IPS DF 6.9 (cell line): ENCODE measurements at regions not wholly inside any gene's neighbourhood (a gene's known extent, or its start where the extent isn't known, plus 50 kb on each side); places are given as distances from the start of the nearest gene placed in this dataset.
A peak's percentile ranks its signal among the peaks of the same experiment; 100 is the strongest.
"Not testable (repeated sequence)": the region's sequence is repeated elsewhere in the genome, so short reads cannot be mapped to it uniquely, and the experiment has no call there.

Experiments
- DNase-seq: peaks from one replicate; pipeline ENCODE4 v3.0.0-alpha.2; 2013; ENCODE audit warnings: low read depth, low spot score
- H3K27ac ChIP-seq: one replicate; pipeline ENCODE4 v1.5.1; 2013; ENCODE audit warnings: low read length, control low read depth
- H3K27me3 ChIP-seq: 2 replicates; pipeline ENCODE4 v1.6.1; 2013; ENCODE audit warnings: mild to moderate bottlenecking, low read length; ENCODE audit not compliant: control insufficient read depth, insufficient read depth
- H3K36me3 ChIP-seq: 2 replicates; pipeline ENCODE4 v1.6.1; 2013; ENCODE audit warnings: low read length; ENCODE audit not compliant: control insufficient read depth, insufficient read depth
- H3K4me1 ChIP-seq: 2 replicates; pipeline ENCODE4 v1.6.1; 2013; ENCODE audit warnings: low read length; ENCODE audit not compliant: control insufficient read depth, insufficient read depth
- H3K4me3 ChIP-seq: 2 replicates; pipeline ENCODE4 v1.5.1; 2013; ENCODE audit warnings: mild to moderate bottlenecking, low read length
- H3K9me3 ChIP-seq: 2 replicates; pipeline ENCODE4 v1.6.1; 2013; ENCODE audit warnings: low read length, inconsistent platforms; ENCODE audit not compliant: control insufficient read depth, insufficient read depth
- WGBS: extraction: QIAGEN DNeasy Blood & Tissue Kit; methylation state at CpG from one replicate; pipeline ENCODE4 v1.1.7; 2013; ENCODE audit warnings: mixed read lengths, missing lambda C conversion rate; ENCODE audit not compliant: insufficient read length, insufficient coverage; 5-methylcytosine and 5-hydroxymethylcytosine counted together

GRCh38 chr2:58357521-58357920 lies 116.4 kb upstream of the FANCL start:
- no CpG with 5 or more reads among the region's 2 CpGs for WGBS
- no peak overlapping the region for H3K4me3 ChIP-seq
- no peaks in the 10 kb centered on the region for H3K4me1 ChIP-seq
- DNase-seq: peak; percentile 18
- no peaks in the 10 kb centered on the region for H3K9me3 ChIP-seq
- no peaks in the 10 kb centered on the region for H3K36me3 ChIP-seq
- H3K27me3 ChIP-seq: no peaks in the 10 kb centered on the region
- H3K27ac ChIP-seq: no peak overlapping the region

- Histone ChIP-seq H3K36me3 (no peaks in the 10 kb centered on the region), H3K27ac (no peak overlapping the region), H3K27me3 (no peaks in the 10 kb centered on the region), H3K9me3 (no peaks in the 10 kb centered on the region), H3K4me3 (no peak overlapping the region), H3K4me1 (no peaks in the 10 kb centered on the region)
- DNase-seq: no peak
- WGBS: no CpG with 5 or more reads among the region's 1 CpG
These were observed 113.1 kb upstream of the FANCL start for GRCh38 chr2:58354230-58354629.

DNA sequence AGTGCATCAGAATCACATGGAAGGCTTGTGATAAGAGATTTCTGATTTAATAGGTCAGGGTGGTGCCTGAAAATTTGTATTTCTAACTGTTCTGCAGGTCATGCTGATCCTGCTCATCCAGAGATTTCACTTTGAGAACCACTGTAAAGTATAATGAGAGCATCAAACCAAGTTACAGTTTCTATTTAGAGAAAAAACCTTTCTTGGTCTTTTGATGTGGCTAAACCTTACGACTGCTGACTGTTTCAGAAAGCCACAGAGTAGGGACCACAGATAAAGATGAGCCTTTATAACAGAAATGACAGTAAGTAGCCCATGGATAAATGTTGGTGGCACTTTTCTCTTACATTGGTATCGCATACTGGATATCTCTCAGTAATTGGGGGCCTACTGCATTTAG lies 109.4 kb upstream of the FANCL start:
- no CpG with 5 or more reads among the region's 2 CpGs for WGBS
- H3K36me3 ChIP-seq: no peaks in the 10 kb centered on the region
- no peaks in the 10 kb centered on the region for H3K27me3 ChIP-seq

GRCh38 chr2:58347810-58348209 lies 106.7 kb upstream of the FANCL start:
- no CpG with 5 or more reads among the region's 1 CpG for WGBS

More for the DNA sequence above, 109.4 kb upstream of the FANCL start:
- Histone ChIP-seq H3K27ac (no peak overlapping the region), H3K9me3 (no peaks in the 10 kb centered on the region), H3K4me1 (no peaks in the 10 kb centered on the region), H3K4me3 (no peak overlapping the region)
- DNase-seq: no peak

GRCh38 chr2:58341047-58341446 lies 99.9 kb upstream of the FANCL start:
- Histone ChIP-seq H3K4me1 (no peaks in the 10 kb centered on the region), H3K27ac (no peak overlapping the region), H3K27me3 (no peaks in the 10 kb centered on the region), H3K4me3 (no peak overlapping the region), H3K9me3 (no peaks in the 10 kb centered on the region), H3K36me3 (no peaks in the 10 kb centered on the region)
- no CpG with 5 or more reads among the region's 2 CpGs for WGBS
- no peak for DNase-seq

More at GRCh38 chr2:58347810-58348209, 106.7 kb upstream of the FANCL start:
- DNase-seq: no peak
- Histone ChIP-seq H3K36me3 (no peaks in the 10 kb centered on the region), H3K4me1 (no peaks in the 10 kb centered on the region), H3K27ac (no peak overlapping the region), H3K4me3 (no peak overlapping the region), H3K27me3 (no peaks in the 10 kb centered on the region), H3K9me3 (no peaks in the 10 kb centered on the region)

DNA sequence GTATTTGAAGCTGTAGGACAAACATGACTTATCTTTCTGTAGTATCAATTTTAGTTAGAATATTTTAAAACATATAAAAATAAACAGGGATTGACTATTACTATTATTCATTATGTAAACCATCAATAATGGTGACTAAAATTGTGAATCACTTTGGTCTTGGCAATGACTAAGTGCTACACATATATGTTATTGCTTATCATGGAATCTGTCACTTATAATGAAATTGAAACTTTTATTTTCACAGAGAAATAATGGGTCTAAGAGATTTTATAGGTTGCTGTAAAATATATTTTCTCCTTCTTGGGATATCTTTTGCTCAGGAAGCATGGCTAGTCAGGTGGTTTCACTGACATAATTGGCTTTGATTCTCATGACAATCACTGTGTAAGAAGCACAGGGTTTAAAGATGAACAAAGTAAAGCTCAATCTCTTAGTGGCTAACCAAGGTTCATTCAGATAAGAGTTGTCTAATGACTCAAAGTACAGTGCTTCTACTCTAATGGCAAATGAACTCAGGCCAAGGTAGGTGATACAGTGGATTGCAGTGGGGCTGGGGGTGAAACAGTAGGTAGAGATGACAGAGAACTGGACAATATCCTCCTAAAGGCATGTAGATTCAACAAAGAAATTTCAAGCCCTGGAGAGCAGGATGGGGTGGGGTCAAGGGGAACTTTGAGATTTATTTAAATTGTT lies 98.6 kb upstream of the FANCL start:
- DNase-seq: no peak
- Histone ChIP-seq H3K27me3 (no peaks in the 10 kb centered on the region), H3K36me3 (no peaks in the 10 kb centered on the region), H3K9me3 (no peaks in the 10 kb centered on the region), H3K27ac (no peak overlapping the region), H3K4me3 (no peak overlapping the region), H3K4me1 (no peaks in the 10 kb centered on the region)

- H3K9me3 ChIP-seq: no peaks in the 10 kb centered on the region
- H3K4me3 ChIP-seq: no peak overlapping the region
- no peaks in the 10 kb centered on the region for H3K4me1 ChIP-seq
- DNase-seq: no peak
- no peaks in the 10 kb centered on the region for H3K27me3 ChIP-seq
- no CpG with 5 or more reads among the region's 4 CpGs for WGBS
- no peak overlapping the region for H3K27ac ChIP-seq
- no peaks in the 10 kb centered on the region for H3K36me3 ChIP-seq
These were observed 95.3 kb upstream of the FANCL start for GRCh38 chr2:58336416-58336815.

DNA sequence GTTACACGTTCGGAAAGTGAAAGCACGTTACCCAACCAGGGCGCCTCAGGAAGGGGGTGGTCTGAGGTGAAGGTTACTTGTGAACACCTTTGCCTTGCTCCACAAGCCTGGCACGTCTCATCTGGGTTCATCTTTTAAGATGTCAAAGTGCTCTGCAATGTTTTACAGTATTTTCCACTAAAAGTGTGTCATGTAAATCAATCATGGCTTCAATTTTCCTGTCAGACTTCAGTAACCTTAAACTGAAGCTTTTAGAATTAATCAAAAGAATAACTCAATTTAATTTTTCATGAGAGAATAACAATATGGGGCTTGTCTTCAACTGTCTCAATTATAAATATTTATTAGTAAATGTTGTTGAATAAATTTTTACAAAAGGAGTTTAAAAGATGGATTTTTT lies 93.3 kb upstream of the FANCL start:
- H3K27ac ChIP-seq: no peak overlapping the region

GRCh38 chr2:58325296-58325895 lies 84.3 kb upstream of the FANCL start:
- no CpG with 5 or more reads among the region's 18 CpGs for WGBS
- H3K9me3 ChIP-seq, H3K27ac ChIP-seq, H3K27me3 ChIP-seq, DNase-seq, H3K4me1 ChIP-seq, H3K36me3 ChIP-seq, H3K4me3 ChIP-seq: not testable (repeated sequence)

More for the DNA sequence above, 93.3 kb upstream of the FANCL start:
- no peak for DNase-seq
- Histone ChIP-seq H3K36me3 (no peaks in the 10 kb centered on the region), H3K9me3 (no peaks in the 10 kb centered on the region), H3K4me1 (no peaks in the 10 kb centered on the region), H3K4me3 (no peak overlapping the region), H3K27me3 (no peaks in the 10 kb centered on the region)
- no CpG with 5 or more reads among the region's 5 CpGs for WGBS

GRCh38 chr2:58319481-58319880 lies 78.4 kb upstream of the FANCL start:
- DNase-seq: no peak
- Histone ChIP-seq H3K27ac (no peak overlapping the region), H3K27me3 (no peaks in the 10 kb centered on the region), H3K4me3 (no peak overlapping the region), H3K36me3 (no peaks in the 10 kb centered on the region), H3K4me1 (no peaks in the 10 kb centered on the region; the same call in 1 of the 2 replicates), H3K9me3 (no peaks in the 10 kb centered on the region)
- no CpG with 5 or more reads among the region's 4 CpGs for WGBS

DNA sequence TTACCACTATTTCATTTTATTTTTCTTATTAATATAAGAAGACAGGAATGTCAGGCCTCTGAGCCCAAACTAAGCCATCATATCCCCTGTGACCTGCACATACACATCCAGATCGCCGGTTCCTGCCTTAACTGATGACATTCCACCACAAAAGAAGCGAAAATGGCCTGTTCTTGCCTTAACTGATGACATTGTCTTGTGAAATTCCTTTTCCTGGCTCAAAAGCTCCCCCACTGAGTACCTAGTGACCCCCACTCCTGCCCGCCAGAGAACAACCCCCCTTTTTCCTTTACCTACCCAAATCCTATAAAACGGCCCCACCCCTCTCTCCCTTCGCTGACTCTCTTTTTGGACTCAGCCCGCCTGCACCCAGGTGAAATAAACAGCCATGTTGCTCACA lies 77.8 kb upstream of the FANCL start:
- H3K9me3 ChIP-seq, H3K4me3 ChIP-seq, H3K4me1 ChIP-seq, H3K27ac ChIP-seq, H3K36me3 ChIP-seq, H3K27me3 ChIP-seq: not testable (repeated sequence)
- peak; percentile 4 for DNase-seq
- WGBS: no CpG with 5 or more reads among the region's 7 CpGs
